ENCODE measurements at regions not wholly inside any gene's neighbourhood (a gene's known extent, or its start where the extent isn't known, plus 50 kb on each side); places are given as distances from the start of the nearest gene placed in this dataset.
"Not testable (repeated sequence)": the region's sequence is repeated elsewhere in the genome, so short reads cannot be mapped to it uniquely, and the experiment has no call there.

DNA sequence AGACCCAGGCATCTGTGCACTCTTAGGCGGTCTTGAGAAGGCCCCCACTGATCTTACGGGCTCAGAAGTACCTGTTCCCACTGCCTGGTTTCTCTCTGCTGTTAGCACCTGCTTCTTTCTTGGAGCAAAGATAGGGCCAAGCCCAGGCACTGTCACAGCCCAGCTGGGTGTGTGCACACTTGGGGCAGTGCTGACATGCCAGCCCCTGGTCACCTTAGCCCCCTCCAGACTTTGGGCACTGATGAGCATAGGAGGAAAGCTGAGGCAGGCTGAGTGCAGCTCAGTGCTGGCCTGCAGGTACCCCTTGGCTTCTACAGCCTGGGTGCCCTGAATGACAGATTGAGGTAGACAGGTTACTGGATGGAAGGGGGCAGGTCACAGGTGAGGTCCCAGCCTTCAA lies 105.7 kb upstream of the AHI1 start:
- TF ChIP-seq, protein P1, sequence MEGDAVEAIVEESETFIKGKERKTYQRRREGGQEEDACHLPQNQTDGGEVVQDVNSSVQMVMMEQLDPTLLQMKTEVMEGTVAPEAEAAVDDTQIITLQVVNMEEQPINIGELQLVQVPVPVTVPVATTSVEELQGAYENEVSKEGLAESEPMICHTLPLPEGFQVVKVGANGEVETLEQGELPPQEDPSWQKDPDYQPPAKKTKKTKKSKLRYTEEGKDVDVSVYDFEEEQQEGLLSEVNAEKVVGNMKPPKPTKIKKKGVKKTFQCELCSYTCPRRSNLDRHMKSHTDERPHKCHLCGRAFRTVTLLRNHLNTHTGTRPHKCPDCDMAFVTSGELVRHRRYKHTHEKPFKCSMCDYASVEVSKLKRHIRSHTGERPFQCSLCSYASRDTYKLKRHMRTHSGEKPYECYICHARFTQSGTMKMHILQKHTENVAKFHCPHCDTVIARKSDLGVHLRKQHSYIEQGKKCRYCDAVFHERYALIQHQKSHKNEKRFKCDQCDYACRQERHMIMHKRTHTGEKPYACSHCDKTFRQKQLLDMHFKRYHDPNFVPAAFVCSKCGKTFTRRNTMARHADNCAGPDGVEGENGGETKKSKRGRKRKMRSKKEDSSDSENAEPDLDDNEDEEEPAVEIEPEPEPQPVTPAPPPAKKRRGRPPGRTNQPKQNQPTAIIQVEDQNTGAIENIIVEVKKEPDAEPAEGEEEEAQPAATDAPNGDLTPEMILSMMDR (IDR thresholded peaks at IDR 0.05; ENCODE audit: control insufficient read depth, insufficient read depth, low read depth, low read length, missing control alignments) = no peak
- H3K4me3 ChIP-seq (ENCODE audit: control insufficient read depth, low read depth, low read length) = no peak overlapping the region
- no peak for DNase-seq (ENCODE audit: low read depth)

DNA sequence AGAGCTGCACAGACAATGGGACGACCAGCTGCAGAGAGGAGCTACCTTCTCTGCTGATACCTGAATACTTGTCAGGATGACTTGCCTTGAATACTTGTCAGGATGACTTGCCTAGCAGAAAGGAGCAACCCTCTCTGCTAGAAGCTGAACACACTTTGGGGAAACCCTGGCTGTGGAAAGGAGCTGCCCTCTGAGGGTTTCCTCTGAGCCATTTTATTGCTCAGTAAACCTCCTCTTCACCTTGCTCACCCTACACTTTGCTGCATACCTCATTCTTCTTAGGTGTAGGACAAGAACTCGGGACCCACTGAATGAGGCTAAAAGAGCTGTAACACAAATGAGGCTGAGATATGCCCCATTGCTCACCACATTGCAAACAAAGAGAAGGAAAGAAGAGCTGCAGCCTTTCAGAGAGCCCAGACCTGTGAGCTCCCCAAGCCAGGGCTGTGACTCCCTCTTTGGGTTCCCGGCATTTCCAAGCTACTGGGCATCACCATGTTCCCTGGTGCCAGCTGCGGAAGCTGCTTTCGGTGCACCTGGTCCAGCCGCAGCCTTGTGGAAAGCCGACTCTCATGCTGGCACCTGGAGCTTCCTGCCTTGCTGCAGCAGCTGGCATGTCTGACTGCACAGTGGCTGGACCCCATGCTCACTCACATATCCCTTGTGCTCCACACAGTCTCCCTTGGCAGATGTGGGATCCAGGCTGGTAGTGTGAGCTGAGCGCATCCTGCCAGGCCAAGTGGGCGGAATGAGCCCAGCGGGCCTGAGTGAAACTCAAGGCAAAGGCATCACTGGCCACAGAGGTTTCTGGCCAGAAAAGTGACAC lies 106.7 kb upstream of the AHI1 start:
- no peak for DNase-seq (ENCODE audit: low read depth)
- TF ChIP-seq, protein P1 (IDR thresholded peaks at IDR 0.05; ENCODE audit: control insufficient read depth, insufficient read depth, low read depth, low read length, missing control alignments) = no peak
- H3K4me3 ChIP-seq (ENCODE audit: control insufficient read depth, low read depth, low read length) = no peak overlapping the region

DNA sequence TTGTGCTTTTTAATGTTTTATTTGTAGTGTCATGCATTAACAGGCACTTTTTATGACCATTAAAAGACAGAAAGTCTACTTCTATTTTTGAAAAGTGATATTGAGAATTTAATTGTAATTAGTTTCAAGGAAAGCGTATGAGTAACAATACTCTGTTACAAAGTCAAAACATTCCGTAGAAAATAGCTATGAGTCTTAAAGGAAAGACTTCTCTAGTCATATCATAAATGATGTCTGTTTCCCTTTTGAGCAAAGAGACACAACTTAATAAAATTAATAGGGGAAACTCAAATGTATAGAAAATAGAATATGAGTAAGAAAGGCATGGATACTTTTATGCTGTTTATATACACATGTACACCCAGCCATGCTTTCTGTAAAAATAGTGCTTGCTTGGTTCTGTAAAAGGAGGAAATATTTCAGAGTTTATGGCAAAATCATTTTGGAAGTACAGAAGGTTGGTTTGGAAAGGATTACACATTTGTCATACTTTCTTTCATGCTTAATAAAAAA lies 107.8 kb upstream of the AHI1 start:
- H3K4me3 ChIP-seq (ENCODE audit: control insufficient read depth, low read depth, low read length) = no peak overlapping the region
- TF ChIP-seq, protein P1 (IDR thresholded peaks at IDR 0.05; ENCODE audit: control insufficient read depth, insufficient read depth, low read depth, low read length, missing control alignments) = no peak
- no peak for DNase-seq (ENCODE audit: low read depth)

DNA sequence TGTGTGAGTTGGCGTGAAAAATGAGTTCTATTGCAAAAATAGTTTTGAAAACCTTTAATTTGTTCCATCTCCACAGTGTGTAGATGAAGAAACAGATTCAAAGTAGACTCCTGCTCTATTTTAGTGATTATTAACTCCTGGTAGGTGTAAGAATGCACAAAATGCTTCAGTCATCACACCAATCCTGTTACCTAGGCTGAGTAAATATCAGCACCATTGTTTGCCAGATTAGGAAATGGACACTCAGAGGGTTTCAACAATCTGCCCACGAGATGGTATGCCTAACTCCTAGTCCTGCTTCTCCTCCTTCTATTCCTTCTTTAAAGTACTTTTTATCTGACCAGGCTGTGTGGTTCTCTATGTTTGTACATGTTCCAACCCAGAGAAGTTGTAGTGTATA lies 108.9 kb upstream of the AHI1 start:
- TF ChIP-seq, protein P1 (IDR thresholded peaks at IDR 0.05; ENCODE audit: control insufficient read depth, insufficient read depth, low read depth, low read length, missing control alignments) = no peak
- no peak overlapping the region for H3K4me3 ChIP-seq (ENCODE audit: control insufficient read depth, low read depth, low read length)
- no peak for DNase-seq (ENCODE audit: low read depth)

DNA sequence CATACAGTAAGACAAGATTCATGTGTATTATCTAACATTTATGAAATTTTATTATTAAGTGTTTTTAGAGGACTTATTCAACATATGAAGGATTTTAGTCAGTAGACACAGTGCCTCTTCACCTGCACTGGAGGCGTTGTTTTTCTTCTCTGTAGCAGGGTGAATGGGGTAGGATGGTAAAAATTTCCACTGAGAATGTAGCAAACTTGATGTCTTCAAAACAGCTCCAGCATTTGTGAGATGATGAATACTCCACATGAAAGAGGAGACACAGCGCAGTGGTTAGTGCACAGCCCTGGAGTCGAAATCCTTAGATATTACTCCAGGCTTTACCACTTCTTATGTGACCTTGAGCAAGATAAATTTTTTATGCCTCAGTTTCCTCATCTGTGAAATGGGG lies 110.5 kb upstream of the AHI1 start:
- H3K4me3 ChIP-seq (ENCODE audit: control insufficient read depth, low read depth, low read length) = no peak overlapping the region
- TF ChIP-seq, protein P1 (IDR thresholded peaks at IDR 0.05; ENCODE audit: control insufficient read depth, insufficient read depth, low read depth, low read length, missing control alignments) = no peak
- DNase-seq (ENCODE audit: low read depth) = no peak

DNA sequence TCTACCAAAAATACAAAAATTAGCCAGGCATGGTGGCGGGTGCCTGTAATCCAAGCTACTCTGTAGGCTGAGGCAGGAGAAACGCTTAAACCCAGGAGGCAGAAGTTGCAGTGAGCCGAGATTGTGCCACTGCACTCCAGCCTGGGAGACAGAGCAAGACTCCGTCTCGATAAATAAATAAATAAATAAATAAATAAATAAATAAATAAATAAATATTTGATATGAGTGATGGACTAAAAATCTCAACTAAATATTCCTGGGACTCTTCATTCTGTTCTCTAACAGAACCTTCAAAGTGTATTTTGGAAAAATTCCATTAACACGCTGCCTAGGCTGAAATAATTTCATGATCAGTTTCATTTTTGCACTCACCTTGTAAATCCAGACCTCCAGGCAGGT lies 112.7 kb upstream of the AHI1 start:
- not testable (repeated sequence) for H3K4me3 ChIP-seq (ENCODE audit: control insufficient read depth, low read depth, low read length); DNase-seq (ENCODE audit: low read depth)

DNA sequence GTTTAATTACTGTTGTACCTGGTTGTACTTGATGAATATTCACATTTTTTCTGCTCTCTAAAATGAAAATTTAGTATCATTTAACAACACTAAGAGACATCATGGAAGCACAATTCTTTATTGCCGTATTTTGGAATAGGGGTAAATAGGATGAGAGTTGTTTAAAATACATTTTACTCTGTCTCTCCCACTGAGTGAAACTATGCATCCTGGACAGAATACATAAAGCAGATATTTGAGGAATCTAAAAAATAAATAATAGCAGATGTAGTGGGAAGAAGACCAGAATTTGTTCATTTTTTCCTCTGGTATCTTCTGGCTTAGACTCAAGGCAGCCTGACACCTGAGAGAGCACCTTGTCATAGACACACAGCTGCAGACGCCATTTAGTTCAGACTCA lies 119.1 kb upstream of the AHI1 start:
- TF ChIP-seq, protein P1 (IDR thresholded peaks at IDR 0.05; ENCODE audit: control insufficient read depth, insufficient read depth, low read depth, low read length, missing control alignments) = no peak
- no peak overlapping the region for H3K4me3 ChIP-seq (ENCODE audit: control insufficient read depth, low read depth, low read length)
- DNase-seq (ENCODE audit: low read depth) = no peak
